ENCODE measurements at regions not wholly inside any gene's neighbourhood (a gene's known extent, or its start where the extent isn't known, plus 50 kb on each side); places are given as distances from the start of the nearest gene placed in this dataset.

DNA sequence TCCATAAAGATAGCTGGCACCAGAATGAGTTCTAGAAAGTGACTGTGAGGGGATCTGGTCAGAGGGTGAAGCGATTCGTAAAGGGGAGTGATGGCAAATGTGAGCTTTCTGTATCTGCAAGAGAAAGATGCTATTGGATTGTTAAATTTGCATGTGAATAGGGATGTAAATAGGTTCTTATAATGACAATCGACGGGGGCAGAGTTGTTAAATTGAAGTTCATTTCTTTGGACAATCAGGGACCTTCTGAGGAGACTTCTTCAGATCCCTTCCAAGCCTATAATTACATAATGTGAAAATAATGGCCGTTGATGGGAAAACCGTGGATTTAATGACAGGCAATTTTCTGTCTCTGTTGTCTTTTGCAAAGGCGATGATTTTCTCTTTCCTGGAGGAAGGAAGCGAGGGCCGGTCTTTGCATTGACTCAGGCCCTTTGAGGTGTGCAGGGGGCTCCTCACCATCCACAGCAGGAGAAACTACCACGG, 52.2 kb upstream of the TMEM18 start:
- TF ChIP-seq EZH2 (IDR thresholded peaks at IDR 0.05; ENCODE audit: borderline replicate concordance, insufficient read depth, low read depth, low read length, poor library complexity, severe bottlenecking), result no peak
- TF ChIP-seq, protein P1, sequence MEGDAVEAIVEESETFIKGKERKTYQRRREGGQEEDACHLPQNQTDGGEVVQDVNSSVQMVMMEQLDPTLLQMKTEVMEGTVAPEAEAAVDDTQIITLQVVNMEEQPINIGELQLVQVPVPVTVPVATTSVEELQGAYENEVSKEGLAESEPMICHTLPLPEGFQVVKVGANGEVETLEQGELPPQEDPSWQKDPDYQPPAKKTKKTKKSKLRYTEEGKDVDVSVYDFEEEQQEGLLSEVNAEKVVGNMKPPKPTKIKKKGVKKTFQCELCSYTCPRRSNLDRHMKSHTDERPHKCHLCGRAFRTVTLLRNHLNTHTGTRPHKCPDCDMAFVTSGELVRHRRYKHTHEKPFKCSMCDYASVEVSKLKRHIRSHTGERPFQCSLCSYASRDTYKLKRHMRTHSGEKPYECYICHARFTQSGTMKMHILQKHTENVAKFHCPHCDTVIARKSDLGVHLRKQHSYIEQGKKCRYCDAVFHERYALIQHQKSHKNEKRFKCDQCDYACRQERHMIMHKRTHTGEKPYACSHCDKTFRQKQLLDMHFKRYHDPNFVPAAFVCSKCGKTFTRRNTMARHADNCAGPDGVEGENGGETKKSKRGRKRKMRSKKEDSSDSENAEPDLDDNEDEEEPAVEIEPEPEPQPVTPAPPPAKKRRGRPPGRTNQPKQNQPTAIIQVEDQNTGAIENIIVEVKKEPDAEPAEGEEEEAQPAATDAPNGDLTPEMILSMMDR (IDR thresholded peaks at IDR 0.05), result no peak
